ENCODE measurements at regions not wholly inside any gene's neighbourhood (a gene's known extent, or its start where the extent isn't known, plus 50 kb on each side); places are given as distances from the start of the nearest gene placed in this dataset.

- H3K36me3 ChIP-seq (ENCODE audit: insufficient read depth, low read length): no peaks in the 10 kb centered on the region
- H3K9me3 ChIP-seq (ENCODE audit: low read length): no peaks in the 10 kb centered on the region
- no peak overlapping the region for H3K9ac ChIP-seq (ENCODE audit: low read length)
- no peak overlapping the region for H3K27ac ChIP-seq (ENCODE audit: low read depth, low read length)
- no peaks in the 10 kb centered on the region for H3K4me1 ChIP-seq (ENCODE audit: insufficient read depth, low read length)
- no peak overlapping the region for H3K4me3 ChIP-seq (ENCODE audit: low read depth in 1 of 2, low read length in 2 of 2)
- no peaks in the 10 kb centered on the region for H3K27me3 ChIP-seq (ENCODE audit: control insufficient read depth in 1 of 2, insufficient read depth in 2 of 2, low read length in 2 of 2)
These were observed 374.1 kb upstream of the IRX4 start for GRCh38 chr5:2256691-2257280.

- no peak overlapping the region for H3K4me3 ChIP-seq (ENCODE audit: low read depth in 1 of 2, low read length in 2 of 2)
- H3K27ac ChIP-seq (ENCODE audit: low read depth, low read length): no peak overlapping the region
- no peak overlapping the region for H3K9ac ChIP-seq (ENCODE audit: low read length)
- H3K36me3 ChIP-seq (ENCODE audit: insufficient read depth, low read length): no peaks in the 10 kb centered on the region
- no peaks in the 10 kb centered on the region for H3K27me3 ChIP-seq (ENCODE audit: control insufficient read depth in 1 of 2, insufficient read depth in 2 of 2, low read length in 2 of 2)
- no peaks in the 10 kb centered on the region for H3K9me3 ChIP-seq (ENCODE audit: low read length)
- no peaks in the 10 kb centered on the region for H3K4me1 ChIP-seq (ENCODE audit: insufficient read depth, low read length)
These were observed 373.4 kb upstream of the IRX4 start for GRCh38 chr5:2255915-2256690.

- no peaks in the 10 kb centered on the region for H3K4me1 ChIP-seq (ENCODE audit: insufficient read depth, low read length)
- H3K9me3 ChIP-seq (ENCODE audit: low read length): no peaks in the 10 kb centered on the region
- no peak overlapping the region for H3K27ac ChIP-seq (ENCODE audit: low read depth, low read length)
- no peaks in the 10 kb centered on the region for H3K36me3 ChIP-seq (ENCODE audit: insufficient read depth, low read length)
- no peaks in the 10 kb centered on the region for H3K27me3 ChIP-seq (ENCODE audit: control insufficient read depth in 1 of 2, insufficient read depth in 2 of 2, low read length in 2 of 2)
- no peak overlapping the region for H3K9ac ChIP-seq (ENCODE audit: low read length)
- no peak overlapping the region for H3K4me3 ChIP-seq (ENCODE audit: low read depth in 1 of 2, low read length in 2 of 2)
These were observed 372.4 kb upstream of the IRX4 start for GRCh38 chr5:2254880-2255750.

- H3K36me3 ChIP-seq (ENCODE audit: insufficient read depth, low read length): no peaks in the 10 kb centered on the region
- H3K9me3 ChIP-seq (ENCODE audit: low read length): no peaks in the 10 kb centered on the region
- no peak overlapping the region for H3K27ac ChIP-seq (ENCODE audit: low read depth, low read length)
- no peaks in the 10 kb centered on the region for H3K27me3 ChIP-seq (ENCODE audit: control insufficient read depth in 1 of 2, insufficient read depth in 2 of 2, low read length in 2 of 2)
- H3K4me1 ChIP-seq (ENCODE audit: insufficient read depth, low read length): no peaks in the 10 kb centered on the region
- no peak overlapping the region for H3K4me3 ChIP-seq (ENCODE audit: low read depth in 1 of 2, low read length in 2 of 2)
- no peak overlapping the region for H3K9ac ChIP-seq (ENCODE audit: low read length)
These were observed 371.7 kb upstream of the IRX4 start for GRCh38 chr5:2254406-2254805.

- no peak overlapping the region for H3K9ac ChIP-seq (ENCODE audit: low read length)
- H3K9me3 ChIP-seq (ENCODE audit: low read length): no peaks in the 10 kb centered on the region
- no peaks in the 10 kb centered on the region for H3K4me1 ChIP-seq (ENCODE audit: insufficient read depth, low read length)
- H3K4me3 ChIP-seq (ENCODE audit: low read depth in 1 of 2, low read length in 2 of 2): no peak overlapping the region
- no peaks in the 10 kb centered on the region for H3K36me3 ChIP-seq (ENCODE audit: insufficient read depth, low read length)
- no peaks in the 10 kb centered on the region for H3K27me3 ChIP-seq (ENCODE audit: control insufficient read depth in 1 of 2, insufficient read depth in 2 of 2, low read length in 2 of 2)
- no peak overlapping the region for H3K27ac ChIP-seq (ENCODE audit: low read depth, low read length)
These were observed 370.6 kb upstream of the IRX4 start for GRCh38 chr5:2253040-2253975.

- H3K4me3 ChIP-seq (ENCODE audit: low read depth in 1 of 2, low read length in 2 of 2): no peak overlapping the region
- no peaks in the 10 kb centered on the region for H3K36me3 ChIP-seq (ENCODE audit: insufficient read depth, low read length)
- no peaks in the 10 kb centered on the region for H3K4me1 ChIP-seq (ENCODE audit: insufficient read depth, low read length)
- no peaks in the 10 kb centered on the region for H3K9me3 ChIP-seq (ENCODE audit: low read length)
- H3K27ac ChIP-seq (ENCODE audit: low read depth, low read length): no peak overlapping the region
- H3K27me3 ChIP-seq (ENCODE audit: control insufficient read depth in 1 of 2, insufficient read depth in 2 of 2, low read length in 2 of 2): no peaks in the 10 kb centered on the region
- H3K9ac ChIP-seq (ENCODE audit: low read length): no peak overlapping the region
These were observed 369.0 kb upstream of the IRX4 start for GRCh38 chr5:2251751-2252150.

GRCh38 chr5:2251298-2251697, 368.6 kb upstream of the IRX4 start:
- Histone ChIP-seq H3K9me3 (ENCODE audit: low read length) (no peaks in the 10 kb centered on the region), H3K9ac (ENCODE audit: low read length) (no peak overlapping the region), H3K4me3 (ENCODE audit: low read depth in 1 of 2, low read length in 2 of 2) (no peak overlapping the region), H3K4me1 (ENCODE audit: insufficient read depth, low read length) (no peaks in the 10 kb centered on the region), H3K27me3 (ENCODE audit: control insufficient read depth in 1 of 2, insufficient read depth in 2 of 2, low read length in 2 of 2) (no peaks in the 10 kb centered on the region), H3K36me3 (ENCODE audit: insufficient read depth, low read length) (no peaks in the 10 kb centered on the region), H3K27ac (ENCODE audit: low read depth, low read length) (no peak overlapping the region)

- Histone ChIP-seq H3K4me1 (ENCODE audit: insufficient read depth, low read length) (no peaks in the 10 kb centered on the region), H3K27me3 (ENCODE audit: control insufficient read depth in 1 of 2, insufficient read depth in 2 of 2, low read length in 2 of 2) (no peaks in the 10 kb centered on the region), H3K4me3 (ENCODE audit: low read depth in 1 of 2, low read length in 2 of 2) (no peak overlapping the region), H3K36me3 (ENCODE audit: insufficient read depth, low read length) (no peaks in the 10 kb centered on the region), H3K9ac (ENCODE audit: low read length) (no peak overlapping the region), H3K27ac (ENCODE audit: low read depth, low read length) (no peak overlapping the region), H3K9me3 (ENCODE audit: low read length) (no peaks in the 10 kb centered on the region)
These were observed 367.7 kb upstream of the IRX4 start for GRCh38 chr5:2250365-2250950.

- Histone ChIP-seq H3K9me3 (ENCODE audit: low read length) (no peaks in the 10 kb centered on the region), H3K9ac (ENCODE audit: low read length) (no peak overlapping the region), H3K36me3 (ENCODE audit: insufficient read depth, low read length) (no peaks in the 10 kb centered on the region), H3K27ac (ENCODE audit: low read depth, low read length) (no peak overlapping the region), H3K27me3 (ENCODE audit: control insufficient read depth in 1 of 2, insufficient read depth in 2 of 2, low read length in 2 of 2) (no peaks in the 10 kb centered on the region), H3K4me1 (ENCODE audit: insufficient read depth, low read length) (no peaks in the 10 kb centered on the region), H3K4me3 (ENCODE audit: low read depth in 1 of 2, low read length in 2 of 2) (no peak overlapping the region)
These were observed 366.7 kb upstream of the IRX4 start for GRCh38 chr5:2249442-2249841.

- Histone ChIP-seq H3K27me3 (ENCODE audit: control insufficient read depth in 1 of 2, insufficient read depth in 2 of 2, low read length in 2 of 2) (no peaks in the 10 kb centered on the region), H3K36me3 (ENCODE audit: insufficient read depth, low read length) (no peaks in the 10 kb centered on the region), H3K4me1 (ENCODE audit: insufficient read depth, low read length) (no peaks in the 10 kb centered on the region), H3K9me3 (ENCODE audit: low read length) (no peaks in the 10 kb centered on the region), H3K27ac (ENCODE audit: low read depth, low read length) (no peak overlapping the region), H3K9ac (ENCODE audit: low read length) (no peak overlapping the region), H3K4me3 (ENCODE audit: low read depth in 1 of 2, low read length in 2 of 2) (no peak overlapping the region)
These were observed 366.3 kb upstream of the IRX4 start for GRCh38 chr5:2249026-2249425.
